ENCODE measurements at regions not wholly inside any gene's neighbourhood (a gene's known extent, or its start where the extent isn't known, plus 50 kb on each side); places are given as distances from the start of the nearest gene placed in this dataset.

DNA sequence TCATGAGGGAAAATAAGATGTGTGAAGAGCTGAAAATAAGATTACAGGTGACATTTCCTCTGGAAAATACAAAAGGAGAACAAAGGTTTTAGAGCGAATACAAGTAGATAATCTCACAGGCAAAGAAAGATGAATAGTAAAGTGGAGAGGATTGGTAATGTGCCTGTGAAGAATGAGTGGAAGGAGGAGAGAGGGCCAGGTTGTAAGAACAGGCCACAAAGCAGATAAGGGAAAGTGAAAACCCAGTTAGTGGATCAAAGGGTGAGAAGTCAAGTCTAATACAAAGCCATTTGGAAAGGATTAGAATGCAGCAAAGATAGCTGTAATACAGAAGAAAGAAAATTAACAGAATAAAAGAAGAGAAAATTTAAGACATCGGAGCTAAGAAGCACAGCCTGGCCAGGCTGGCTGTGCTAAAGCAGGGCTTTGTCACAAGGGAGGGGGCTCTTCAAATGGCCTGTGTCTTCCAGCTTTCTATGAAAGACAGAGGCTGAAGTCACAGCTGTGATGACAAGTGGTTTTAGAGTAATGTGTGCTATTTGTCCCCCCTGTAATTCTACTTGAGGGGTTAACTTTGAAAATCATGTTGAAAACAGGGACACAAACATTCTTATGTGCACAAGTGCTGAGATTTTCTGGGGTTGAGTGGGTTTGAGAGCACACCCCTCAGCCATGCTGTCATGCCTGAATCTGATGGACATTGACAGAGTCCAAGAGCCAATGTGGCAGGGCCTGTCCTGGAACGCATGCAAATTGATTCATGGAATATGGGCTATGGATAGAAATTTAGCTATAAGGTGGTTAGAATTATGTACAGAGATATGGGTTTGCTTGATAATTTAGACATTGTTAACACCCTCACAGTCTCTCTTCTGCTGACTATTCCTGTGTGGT lies 344.5 kb upstream of the NAV3 start:
- ATAC-seq (ENCODE audit: low FRiP score) (no peak), DNase-seq (ENCODE audit: low spot score) (no peak)
- TF ChIP-seq, protein P1, sequence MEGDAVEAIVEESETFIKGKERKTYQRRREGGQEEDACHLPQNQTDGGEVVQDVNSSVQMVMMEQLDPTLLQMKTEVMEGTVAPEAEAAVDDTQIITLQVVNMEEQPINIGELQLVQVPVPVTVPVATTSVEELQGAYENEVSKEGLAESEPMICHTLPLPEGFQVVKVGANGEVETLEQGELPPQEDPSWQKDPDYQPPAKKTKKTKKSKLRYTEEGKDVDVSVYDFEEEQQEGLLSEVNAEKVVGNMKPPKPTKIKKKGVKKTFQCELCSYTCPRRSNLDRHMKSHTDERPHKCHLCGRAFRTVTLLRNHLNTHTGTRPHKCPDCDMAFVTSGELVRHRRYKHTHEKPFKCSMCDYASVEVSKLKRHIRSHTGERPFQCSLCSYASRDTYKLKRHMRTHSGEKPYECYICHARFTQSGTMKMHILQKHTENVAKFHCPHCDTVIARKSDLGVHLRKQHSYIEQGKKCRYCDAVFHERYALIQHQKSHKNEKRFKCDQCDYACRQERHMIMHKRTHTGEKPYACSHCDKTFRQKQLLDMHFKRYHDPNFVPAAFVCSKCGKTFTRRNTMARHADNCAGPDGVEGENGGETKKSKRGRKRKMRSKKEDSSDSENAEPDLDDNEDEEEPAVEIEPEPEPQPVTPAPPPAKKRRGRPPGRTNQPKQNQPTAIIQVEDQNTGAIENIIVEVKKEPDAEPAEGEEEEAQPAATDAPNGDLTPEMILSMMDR (IDR thresholded peaks at IDR 0.05) = no peak

DNA sequence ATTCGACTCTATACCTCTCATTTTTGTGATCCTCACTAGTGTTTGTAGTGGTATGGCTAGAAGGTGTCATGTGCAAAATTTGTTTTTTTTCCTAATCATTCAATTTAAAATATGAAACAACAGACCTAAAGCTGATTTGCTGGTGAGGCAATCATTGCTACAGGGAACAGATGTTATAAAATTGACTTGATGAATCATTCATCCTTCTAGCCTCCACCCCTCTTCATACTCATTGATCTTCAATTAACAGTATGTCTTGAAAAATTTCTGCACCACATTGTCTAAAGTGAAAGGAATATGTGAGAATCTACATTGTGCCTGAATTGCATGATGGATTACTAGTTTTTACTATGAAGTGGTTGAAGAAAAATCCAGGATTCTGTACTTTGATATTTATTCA lies 349.0 kb upstream of the NAV3 start:
- TF ChIP-seq, protein P1 (IDR thresholded peaks at IDR 0.05) = no peak
- ATAC-seq (ENCODE audit: low FRiP score) (no peak), DNase-seq (ENCODE audit: low spot score) (no peak)

DNA sequence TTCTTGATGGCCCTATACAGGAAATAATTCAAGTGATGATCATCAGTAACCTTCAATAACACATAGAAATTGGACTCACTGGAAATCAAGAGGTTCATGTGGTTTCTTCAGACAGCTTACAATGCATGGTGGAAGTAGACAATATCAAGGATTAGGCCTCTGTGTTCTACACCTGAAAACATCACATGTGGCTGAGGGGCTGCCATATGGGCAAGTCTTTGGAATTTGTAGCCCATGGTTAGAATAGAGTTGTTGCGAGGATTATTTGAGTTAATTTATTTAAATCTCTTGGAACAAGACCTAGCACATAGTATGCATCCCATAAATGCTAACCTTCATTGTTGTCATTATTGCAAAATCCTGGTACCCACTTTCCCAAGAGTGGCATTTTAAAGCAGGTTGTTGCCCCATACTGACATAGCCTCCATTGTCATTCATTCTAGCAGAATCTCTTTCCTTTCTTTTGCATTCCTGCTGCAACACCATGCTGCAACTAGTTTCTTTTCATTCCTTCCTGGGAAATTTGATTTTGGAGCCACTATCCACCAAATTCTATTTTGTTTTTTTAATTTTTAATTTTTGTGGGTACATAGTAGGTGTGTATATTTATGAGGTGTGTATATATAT lies 352.7 kb upstream of the NAV3 start:
- ATAC-seq (ENCODE audit: low FRiP score) (no peak), DNase-seq (ENCODE audit: low spot score) (no peak)
- TF ChIP-seq, protein P1 (IDR thresholded peaks at IDR 0.05) = no peak

DNA sequence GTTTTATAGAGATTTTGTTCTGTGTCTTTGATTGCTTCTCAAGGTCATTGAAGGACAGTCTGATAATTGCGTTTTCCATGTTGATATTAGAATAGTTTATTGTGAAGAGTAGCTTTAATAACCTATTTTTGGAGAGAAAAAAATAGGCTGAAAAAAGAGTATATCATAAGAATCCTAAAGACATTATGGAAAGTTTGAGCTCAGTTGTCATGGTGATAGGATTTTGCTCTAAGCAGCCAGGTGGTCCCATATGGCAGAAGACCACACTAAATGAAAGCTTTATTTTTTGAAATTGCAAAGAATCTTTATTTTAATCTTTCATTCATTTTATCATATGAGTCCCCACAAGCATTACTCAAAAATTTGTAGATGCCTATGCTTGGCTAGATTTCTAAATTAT lies 358.9 kb upstream of the NAV3 start:
- TF ChIP-seq, protein P1 (IDR thresholded peaks at IDR 0.05) = no peak
- no peak for ATAC-seq (ENCODE audit: low FRiP score)
- no peak for DNase-seq (ENCODE audit: low spot score)

DNA sequence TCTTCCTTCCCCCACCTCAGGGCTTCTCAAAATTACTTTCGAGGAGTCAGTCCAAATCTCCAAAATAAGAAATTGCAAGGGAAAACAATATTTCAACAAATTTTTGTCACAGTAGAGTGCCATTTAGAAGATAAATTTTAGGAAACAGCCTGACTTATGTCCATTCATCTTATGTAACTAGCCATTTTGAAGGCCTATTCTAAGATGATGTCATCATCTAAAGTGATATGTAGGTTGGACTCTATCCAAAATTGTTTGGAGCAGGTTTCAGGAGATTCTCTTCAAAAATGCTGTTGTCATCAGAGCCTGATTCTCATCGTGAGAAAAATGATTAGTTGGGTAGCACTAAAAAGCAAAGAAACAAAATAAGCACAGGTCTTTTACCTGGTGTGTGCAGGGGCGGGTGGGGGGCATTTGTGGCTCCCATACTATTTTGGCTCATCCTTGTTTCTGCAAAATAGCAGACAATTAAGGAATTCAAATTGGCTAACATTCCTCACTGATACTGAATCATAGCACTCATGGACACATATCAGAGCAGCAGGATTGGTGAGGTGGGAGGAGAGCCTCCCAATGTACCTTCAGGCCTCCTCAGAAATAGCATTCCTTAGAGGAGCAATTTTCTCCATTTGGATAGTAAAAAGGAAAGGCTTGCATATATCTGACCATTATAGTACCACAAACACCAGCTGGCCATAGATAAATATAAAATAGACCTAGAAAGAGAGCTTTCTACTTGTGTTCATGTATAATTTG lies 360.9 kb upstream of the NAV3 start:
- ATAC-seq (ENCODE audit: low FRiP score) = no peak
- TF ChIP-seq, protein P1 (IDR thresholded peaks at IDR 0.05) = no peak
- DNase-seq (ENCODE audit: low spot score) = no peak

DNA sequence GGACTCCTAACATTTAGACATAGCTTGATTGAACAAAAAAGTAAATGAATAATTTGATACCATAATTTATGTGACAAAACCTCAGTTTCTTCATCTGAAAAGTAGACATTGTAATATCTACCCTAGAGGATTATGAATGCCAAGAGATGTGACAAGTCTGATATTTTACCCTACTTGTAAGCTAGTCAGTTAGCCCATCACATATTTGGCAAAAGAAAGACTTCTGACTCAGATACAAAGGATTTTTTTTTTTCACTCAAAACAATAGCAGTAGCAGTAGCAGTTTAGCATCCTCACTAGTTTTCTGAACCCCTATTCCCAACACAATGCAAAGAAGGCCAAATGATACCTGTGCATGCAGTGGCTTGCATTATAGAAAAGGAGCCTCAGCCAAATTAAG lies 377.3 kb upstream of the E2F7 start:
- no peak for ATAC-seq (ENCODE audit: low FRiP score)
- TF ChIP-seq, protein P1 (IDR thresholded peaks at IDR 0.05) = no peak
- DNase-seq (ENCODE audit: low spot score) = no peak

All from omental fat pad (tissue), 3 donors.